ENCODE measurements at regions not wholly inside any gene's neighbourhood (a gene's known extent, or its start where the extent isn't known, plus 50 kb on each side); places are given as distances from the start of the nearest gene placed in this dataset.

DNA sequence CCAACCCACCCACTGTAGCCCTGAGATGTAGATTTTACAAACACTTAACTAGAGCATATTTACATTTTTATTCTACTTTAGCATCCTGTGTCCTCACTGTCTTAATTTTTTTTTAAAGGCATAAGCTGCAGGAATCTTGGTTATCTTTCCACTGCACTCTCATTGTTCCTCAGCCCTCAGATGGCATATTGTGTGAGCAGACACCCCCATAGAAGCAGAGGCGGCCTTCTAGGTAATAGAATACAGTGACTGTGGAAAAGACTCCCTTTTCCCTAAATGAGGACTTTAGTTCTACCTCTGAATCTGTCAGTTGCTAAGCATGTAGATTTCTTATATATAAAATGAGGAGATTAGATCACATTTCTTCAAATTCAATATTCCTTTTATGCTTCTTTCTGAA, 543.5 kb upstream of the SPHKAP start:
- Histone ChIP-seq H3K9me3 (no peaks in the 10 kb centered on the region), H3K4me1 (no peaks in the 10 kb centered on the region), H3K36me3 (no peaks in the 10 kb centered on the region), H3K27ac (no peak overlapping the region), H3K27me3 (no peaks in the 10 kb centered on the region), H3K4me3 (no peak overlapping the region)
- TF ChIP-seq CTCF (IDR thresholded peaks at IDR 0.05) = no peak
- no peak for TF ChIP-seq POLR2A (IDR thresholded peaks at IDR 0.05)
- TF ChIP-seq POLR2AphosphoS5 (IDR thresholded peaks at IDR 0.05) = no peak
- no peak for DNase-seq
- intact Hi-C loops (cut with DNase I) = no loop called here
- 72 to 86% methylated on average over 1 of the region's 1 CpG for WGBS, 2 donors

DNA sequence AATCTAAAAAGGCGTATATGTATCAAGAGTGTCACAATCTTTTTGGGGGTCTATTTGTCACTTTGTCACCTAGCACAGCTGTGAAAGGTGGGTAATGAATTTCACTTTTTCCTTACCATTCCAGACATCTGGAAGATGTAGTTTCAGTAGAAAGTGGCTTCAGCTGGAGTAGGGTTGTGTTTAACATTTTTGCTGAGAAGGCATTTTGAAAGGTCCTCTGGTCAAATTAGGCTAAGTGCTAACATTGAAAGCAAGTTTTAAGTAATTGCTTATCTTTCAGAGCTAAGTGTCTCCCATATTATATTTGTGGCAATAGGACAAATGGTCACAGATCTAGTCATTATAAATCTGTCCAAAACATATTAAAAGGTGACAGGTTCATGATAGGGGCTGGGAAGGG, 542.1 kb upstream of the SPHKAP start:
- TF ChIP-seq CTCF (IDR thresholded peaks at IDR 0.05) = no peak
- TF ChIP-seq POLR2AphosphoS5 (IDR thresholded peaks at IDR 0.05) = no peak
- TF ChIP-seq EP300 (IDR thresholded peaks at IDR 0.05) = no peak
- TF ChIP-seq POLR2A (IDR thresholded peaks at IDR 0.05) = no peak
- intact Hi-C loops (cut with DNase I) = no loop called here
- 88 to 90% methylated on average over 1 of the region's 1 CpG for WGBS, 2 donors

DNA sequence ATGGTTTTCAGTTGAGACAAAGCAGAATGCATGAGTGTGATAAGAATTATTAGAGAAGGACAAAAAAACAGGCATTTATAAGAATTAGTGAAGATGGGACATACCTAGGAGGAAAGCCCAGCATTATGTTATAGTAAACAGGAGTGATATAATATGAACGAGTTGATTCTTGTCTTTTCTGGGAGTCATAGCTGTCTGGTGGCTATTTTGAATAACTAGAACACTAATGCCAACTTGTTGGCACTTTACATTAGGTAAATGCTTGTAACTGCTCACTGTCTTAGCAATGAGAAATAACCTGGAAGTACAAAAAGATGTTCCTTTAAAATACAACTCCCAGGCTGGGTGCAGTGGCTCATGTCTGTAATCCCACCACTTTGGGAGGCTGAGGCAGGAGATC, 540.8 kb upstream of the SPHKAP start:
- Histone ChIP-seq H3K4me3 (no peak overlapping the region), H3K36me3 (no peaks in the 10 kb centered on the region), H3K27ac (no peak overlapping the region), H3K9me3 (no peaks in the 10 kb centered on the region), H3K27me3 (no peaks in the 10 kb centered on the region), H3K4me1 (no peaks in the 10 kb centered on the region)
- intact Hi-C loops (cut with DNase I) = no loop called here
- DNase-seq = no peak
- WGBS, 2 donors = 14 to 41% methylated on average over 1 of the region's 1 CpG
- no peak for TF ChIP-seq POLR2A (IDR thresholded peaks at IDR 0.05)

More for the DNA sequence above, 542.1 kb upstream of the SPHKAP start:
- no peak overlapping the region for H3K27ac ChIP-seq
- no peaks in the 10 kb centered on the region for H3K36me3 ChIP-seq
- DNase-seq = no peak
- H3K27me3 ChIP-seq = no peaks in the 10 kb centered on the region
- no peaks in the 10 kb centered on the region for H3K9me3 ChIP-seq
- H3K4me1 ChIP-seq = no peaks in the 10 kb centered on the region
- H3K4me3 ChIP-seq = no peak overlapping the region

- intact Hi-C loops (cut with DNase I) = no loop called here
- no peaks in the 10 kb centered on the region for H3K9me3 ChIP-seq
- H3K36me3 ChIP-seq = no peaks in the 10 kb centered on the region
- H3K4me3 ChIP-seq = no peak overlapping the region
- TF ChIP-seq EP300 (IDR thresholded peaks at IDR 0.05) (no peak), POLR2A (IDR thresholded peaks at IDR 0.05) (no peak), POLR2AphosphoS5 (IDR thresholded peaks at IDR 0.05) (no peak), CTCF (IDR thresholded peaks at IDR 0.05) (no peak)
- no peaks in the 10 kb centered on the region for H3K27me3 ChIP-seq
- DNase-seq = no peak
- H3K27ac ChIP-seq = no peak overlapping the region
- no peaks in the 10 kb centered on the region for H3K4me1 ChIP-seq
- 94 to 95% methylated on average over 1 of the region's 1 CpG for WGBS, 2 donors
Measured at GRCh38 chr2:228720895-228721294, 539.4 kb upstream of the SPHKAP start.

GRCh38 chr2:228709788-228710371, 528.4 kb upstream of the SPHKAP start:
- WGBS, 2 donors = 47 to 64% methylated on average over 2 of the region's 2 CpGs
- no peak for TF ChIP-seq EP300 (IDR thresholded peaks at IDR 0.05)
- TF ChIP-seq CTCF (IDR thresholded peaks at IDR 0.05) = no peak
- TF ChIP-seq POLR2AphosphoS5 (IDR thresholded peaks at IDR 0.05) = no peak
- TF ChIP-seq POLR2A (IDR thresholded peaks at IDR 0.05) = no peak
- Histone ChIP-seq H3K9me3 (no peaks in the 10 kb centered on the region), H3K4me1 (no peaks in the 10 kb centered on the region), H3K4me3 (no peak overlapping the region), H3K27me3 (no peaks in the 10 kb centered on the region), H3K27ac (no peak overlapping the region), H3K36me3 (no peaks in the 10 kb centered on the region)
- DNase-seq = no peak
- intact Hi-C loops (cut with DNase I) = no loop called here

Data from sigmoid colon (tissue), 6 donors.